H9 (cell line): ENCODE measurements at regions not wholly inside any gene's neighbourhood (a gene's known extent, or its start where the extent isn't known, plus 50 kb on each side); places are given as distances from the start of the nearest gene placed in this dataset.

Experiments
- DNase-seq: peaks from one replicate; pipeline ENCODE4 v3.0.0-alpha.2; 2017
- H2AFZ ChIP-seq: one replicate; pipeline ENCODE4 v1.6.1; 2013; ENCODE audit warnings: mild to moderate bottlenecking, low read length, control low read depth, moderate library complexity
- H2AK5ac ChIP-seq: 2 replicates; pipeline ENCODE4 v1.6.1; 2013; ENCODE audit warnings: low read length, control low read depth, mixed read lengths; ENCODE audit not compliant: insufficient read length
- H2BK120ac ChIP-seq: one replicate; pipeline ENCODE4 v1.6.1; 2013; ENCODE audit warnings: low read depth, mild to moderate bottlenecking, low read length, control low read depth, inconsistent platforms; ENCODE audit not compliant: poor library complexity, severe bottlenecking
- H2BK12ac ChIP-seq: 2 replicates; pipeline ENCODE4 v1.6.1; 2013; ENCODE audit warnings: low read length, control low read depth, mixed read lengths, low read depth; ENCODE audit not compliant: insufficient read length
- H2BK15ac ChIP-seq: 2 replicates; pipeline ENCODE4 v1.6.1; 2013; ENCODE audit warnings: low read depth, low read length, control low read depth
- H2BK20ac ChIP-seq: one replicate; pipeline ENCODE4 v1.6.1; 2013; ENCODE audit warnings: low read depth, mild to moderate bottlenecking, low read length, control low read depth, inconsistent platforms; ENCODE audit not compliant: poor library complexity, severe bottlenecking
- H2BK5ac ChIP-seq: 2 replicates; pipeline ENCODE4 v1.6.1; 2013; ENCODE audit warnings: low read length, control low read depth, mixed read lengths; ENCODE audit not compliant: insufficient read length
- H3K14ac ChIP-seq: 2 replicates; pipeline ENCODE4 v1.6.1; 2013; ENCODE audit warnings: low read length, control low read depth; ENCODE audit not compliant: insufficient read depth
- H3K18ac ChIP-seq: 2 replicates; pipeline ENCODE4 v1.6.1; 2013; ENCODE audit warnings: low read depth, mild to moderate bottlenecking, mixed read lengths, low read length, control low read depth; ENCODE audit not compliant: insufficient read length
- H3K23ac ChIP-seq: 2 replicates; pipeline ENCODE4 v1.6.1; 2013; ENCODE audit warnings: low read length, control low read depth, mixed read lengths, low read depth; ENCODE audit not compliant: insufficient read length
- H3K23me2 ChIP-seq: 2 replicates; pipeline ENCODE4 v1.6.1; 2013; ENCODE audit warnings: low read depth, mild to moderate bottlenecking, mixed read lengths, low read length, control low read depth; ENCODE audit not compliant: insufficient read length, poor library complexity, severe bottlenecking
- H3K27ac ChIP-seq: 2 replicates; pipeline ENCODE4 v1.5.1; 2013; ENCODE audit warnings: low read length, control low read depth, mixed read lengths, low read depth; ENCODE audit not compliant: insufficient read length
- H3K27me3 ChIP-seq: 2 replicates; pipeline ENCODE4 v1.6.1; 2013; ENCODE audit warnings: low read length, control low read depth, inconsistent platforms; ENCODE audit not compliant: insufficient read depth
- H3K4ac ChIP-seq: 2 replicates; pipeline ENCODE4 v1.6.1; 2013; ENCODE audit warnings: low read depth, mild to moderate bottlenecking, control low read depth, inconsistent platforms, low read length, moderate library complexity
- H3K4me1 ChIP-seq: 2 replicates; pipeline ENCODE4 v1.6.1; 2013; ENCODE audit warnings: low read length, control low read depth, inconsistent platforms; ENCODE audit not compliant: insufficient read depth
- H3K4me2 ChIP-seq: 2 replicates; pipeline ENCODE4 v1.6.1; 2013; ENCODE audit warnings: low read length, control low read depth, mixed read lengths; ENCODE audit not compliant: insufficient read length, insufficient read depth
- H3K56ac ChIP-seq: 2 replicates; pipeline ENCODE4 v1.6.1; 2013; ENCODE audit warnings: low read depth, mild to moderate bottlenecking, mixed read lengths, low read length, control low read depth; ENCODE audit not compliant: insufficient read length
- H3K79me1 ChIP-seq: 2 replicates; pipeline ENCODE4 v1.6.1; 2013; ENCODE audit warnings: low read depth, mild to moderate bottlenecking, moderate library complexity, low read length, control low read depth, inconsistent platforms; ENCODE audit not compliant: insufficient read depth, poor library complexity, severe bottlenecking
- H3K79me2 ChIP-seq: 2 replicates; pipeline ENCODE4 v1.6.1; 2013; ENCODE audit warnings: low read length, control low read depth, inconsistent platforms; ENCODE audit not compliant: insufficient read depth
- H3K9ac ChIP-seq: 2 replicates; pipeline ENCODE4 v1.6.1; 2013; ENCODE audit warnings: low read length, control low read depth, mixed read lengths; ENCODE audit not compliant: insufficient read length; ENCODE audit errors: extremely low read depth
- H3K9me3 ChIP-seq: one replicate; pipeline ENCODE4 v1.6.1; 2013; ENCODE audit warnings: low read depth, low read length, inconsistent platforms; ENCODE audit not compliant: control insufficient read depth
- H3T11ph ChIP-seq: one replicate; pipeline ENCODE4 v1.6.1; 2013; ENCODE audit warnings: mild to moderate bottlenecking, low read length, control low read depth, inconsistent platforms
- H4K20me1 ChIP-seq: one replicate; pipeline ENCODE4 v1.6.1; 2013; ENCODE audit not compliant: control insufficient read depth, insufficient read length, insufficient read depth
- H4K5ac ChIP-seq: 2 replicates; pipeline ENCODE4 v1.6.1; 2013; ENCODE audit warnings: low read depth, mild to moderate bottlenecking, mixed read lengths, low read length, control low read depth; ENCODE audit not compliant: insufficient read length
- H4K8ac ChIP-seq: replicated peaks from 2 replicates; pipeline ENCODE4 v1.6.1; 2013; ENCODE audit warnings: low read length, control low read depth, mixed read lengths, low read depth; ENCODE audit not compliant: insufficient read length
- H4K91ac ChIP-seq: 2 replicates; pipeline ENCODE4 v1.6.1; 2013; ENCODE audit warnings: low read depth, mild to moderate bottlenecking, moderate library complexity, mixed read lengths, low read length, control low read depth; ENCODE audit not compliant: insufficient read length
- H3K27ac Mint-ChIP-seq, 3 experiments: 2 replicates in 2 of 3; 3 replicates in 1 of 3; pipeline ENCODE4 v1.8.0; 2020 to 2021; ENCODE audit warnings: mixed read lengths in 3 of 3, mild to moderate bottlenecking in 1 of 3, moderate library complexity in 1 of 3
- H3K27me3 Mint-ChIP-seq: 2 replicates; pipeline ENCODE4 v1.8.0; 2021; ENCODE audit warnings: low read depth, mild to moderate bottlenecking, moderate library complexity, mixed read lengths
- H3K36me3 Mint-ChIP-seq, 3 experiments: 2 replicates in 2 of 3; 3 replicates in 1 of 3; pipeline ENCODE4 v1.8.0; 2020 to 2021; ENCODE audit warnings: low read depth in 3 of 3, mixed read lengths in 3 of 3; ENCODE audit not compliant: insufficient read depth in 1 of 3
- H3K4me1 Mint-ChIP-seq, 2 experiments: 2 replicates each; pipeline ENCODE4 v1.8.0; 2020; ENCODE audit warnings: mixed read lengths in 2 of 2
- H3K4me3 Mint-ChIP-seq, 2 experiments: 2 replicates in 1 of 2; 3 replicates in 1 of 2; pipeline ENCODE4 v1.8.0; 2020 to 2021; ENCODE audit warnings: mild to moderate bottlenecking in 2 of 2, mixed read lengths in 2 of 2, moderate library complexity in 1 of 2
- H3K9me3 Mint-ChIP-seq, 2 experiments: 2 replicates in 1 of 2; 3 replicates in 1 of 2; pipeline ENCODE4 v1.8.0; 2020; ENCODE audit warnings: mild to moderate bottlenecking in 2 of 2, mixed read lengths in 2 of 2, moderate library complexity in 1 of 2
- CTCF ChIP-seq: fragments of 200-600 bp; sonication (generic); conservative IDR thresholded peaks from 3 replicates; pipeline ENCODE4 v1.8.0; 2021; ENCODE audit warnings: antibody characterized with exemption, mild to moderate bottlenecking
- WGBS: extraction: QIAGEN DNeasy Blood & Tissue Kit; methylation state at CpG from one replicate; pipeline ENCODE4 v1.1.7; 2013; ENCODE audit warnings: missing lambda C conversion rate, low lambda C conversion rate, mixed read lengths; ENCODE audit not compliant: insufficient read length; ENCODE audit errors: extremely low coverage; 5-methylcytosine and 5-hydroxymethylcytosine counted together

GRCh38 chr15:25189551-25189950, 234.8 kb downstream of the SNRPN start:
- WGBS: no CpG with 5 or more reads among the region's 11 CpGs
- H2BK15ac ChIP-seq: no peak overlapping the region
- no peaks in the 10 kb centered on the region for H3K79me2 ChIP-seq
- H2BK20ac ChIP-seq: no peak overlapping the region
- H3K36me3 Mint-ChIP-seq: peaks cover 2 to 5% (median 5%) of the 10 kb centered on the region in 3 experiments; a peak in 6 of 7 replicates
- no peaks in the 10 kb centered on the region for H3K79me1 ChIP-seq
- no peak overlapping the region for H3K27ac Mint-ChIP-seq
- H3K27me3 ChIP-seq: no peaks in the 10 kb centered on the region
- H3K4me3 Mint-ChIP-seq: no peak overlapping the region
- no peak overlapping the region for H3K9ac ChIP-seq
- H3K4ac ChIP-seq: no peak overlapping the region
- TF ChIP-seq CTCF: no peak
- H2BK120ac ChIP-seq: no peak overlapping the region
- H3K4me1 Mint-ChIP-seq: no peaks in the 10 kb centered on the region
- no peak overlapping the region for H2AK5ac ChIP-seq
- no peak overlapping the region for H2BK12ac ChIP-seq
- no peaks in the 10 kb centered on the region for H4K20me1 ChIP-seq
- H3K4me2 ChIP-seq: no peak overlapping the region
- H3K9me3 Mint-ChIP-seq: peaks cover 74 to 92% of the 10 kb centered on the region in 2 experiments
- H4K5ac ChIP-seq: no peak overlapping the region
- no peak overlapping the region for H3K23ac ChIP-seq
- no peak overlapping the region for H3T11ph ChIP-seq
- no peaks in the 10 kb centered on the region for H3K4me1 ChIP-seq
- no peak overlapping the region for H3K18ac ChIP-seq
- no peak overlapping the region for H3K14ac ChIP-seq
- peaks cover 2% of the 10 kb centered on the region for H3K27me3 Mint-ChIP-seq
- H3K23me2 ChIP-seq: no peaks in the 10 kb centered on the region
- no peak overlapping the region for H2BK5ac ChIP-seq
- no peak overlapping the region for H2AFZ ChIP-seq
- peaks cover 51% of the 10 kb centered on the region for H3K9me3 ChIP-seq
- H3K27ac ChIP-seq: no peak overlapping the region
- no peak overlapping the region for H3K56ac ChIP-seq
- H4K91ac ChIP-seq: no peak overlapping the region
- no peak overlapping the region for H4K8ac ChIP-seq
- DNase-seq: no peak
